Activated CD8-positive, alpha-beta memory T cell treated with anti-CD3 and anti-CD28 coated beads, Interleukin-2, amount 10 ng/mL, durations not matched to agents 7 days and 5 days (primary cell): ENCODE measurements at regions not wholly inside any gene's neighbourhood (a gene's known extent, or its start where the extent isn't known, plus 50 kb on each side); places are given as distances from the start of the nearest gene placed in this dataset.

Experiments
- ATAC-seq: fragments of 150-1000 bp; cut with Tn5 transposase; one replicate; pipeline ENCODE4 v1.10.0; 2021; ENCODE audit warnings: moderate library complexity
- CTCF ChIA-PET: fragments of 350-600 bp; sonication (Branson Sonifier 250); formaldehyde crosslinking; loops from one replicate; lab custom pipeline; 2021; ENCODE audit warnings: antibody characterized with exemption; lab: Charles Lee
- DNase-seq: peaks from one replicate; pipeline ENCODE4 v3.0.0-alpha.2; 2020
- H3K27ac Mint-ChIP-seq: one replicate; pipeline ENCODE4 v1.8.0; 2021; ENCODE audit warnings: mild to moderate bottlenecking, mixed read lengths
- H3K27me3 Mint-ChIP-seq: one replicate; pipeline ENCODE4 v1.8.0; 2021; ENCODE audit warnings: mixed read lengths
- H3K36me3 Mint-ChIP-seq: one replicate; pipeline ENCODE4 v1.8.0; 2021; ENCODE audit warnings: mild to moderate bottlenecking, mixed read lengths
- H3K4me1 Mint-ChIP-seq: one replicate; pipeline ENCODE4 v1.8.0; 2021; ENCODE audit warnings: mixed read lengths
- H3K4me3 Mint-ChIP-seq: one replicate; pipeline ENCODE4 v1.8.0; 2021; ENCODE audit warnings: mild to moderate bottlenecking, moderate library complexity, mixed read lengths
- H3K9me3 Mint-ChIP-seq: one replicate; pipeline ENCODE4 v1.8.0; 2022; ENCODE audit warnings: low read depth, mixed read lengths

- no peaks in the 10 kb centered on the region for H3K36me3 Mint-ChIP-seq
- no peak overlapping the region for H3K4me3 Mint-ChIP-seq
- no peaks in the 10 kb centered on the region for H3K4me1 Mint-ChIP-seq
- no peak for DNase-seq
- no peaks in the 10 kb centered on the region for H3K27me3 Mint-ChIP-seq
- peaks cover 7% of the 10 kb centered on the region for H3K9me3 Mint-ChIP-seq
- no peak overlapping the region for H3K27ac Mint-ChIP-seq
- CTCF ChIA-PET: no interaction called here
- no peak for ATAC-seq
These were observed 378.3 kb downstream of the CDH9 start for GRCh38 chr5:26660116-26660515.

- H3K27ac Mint-ChIP-seq: no peak overlapping the region
- H3K36me3 Mint-ChIP-seq: no peaks in the 10 kb centered on the region
- ATAC-seq (no peak), DNase-seq (no peak)
- no peaks in the 10 kb centered on the region for H3K27me3 Mint-ChIP-seq
- H3K4me1 Mint-ChIP-seq: no peaks in the 10 kb centered on the region
- H3K4me3 Mint-ChIP-seq: no peak overlapping the region
- CTCF ChIA-PET: no interaction called here
- peaks cover 25% of the 10 kb centered on the region for H3K9me3 Mint-ChIP-seq
These were observed 389.4 kb downstream of the CDH9 start for GRCh38 chr5:26649000-26649399.

DNA sequence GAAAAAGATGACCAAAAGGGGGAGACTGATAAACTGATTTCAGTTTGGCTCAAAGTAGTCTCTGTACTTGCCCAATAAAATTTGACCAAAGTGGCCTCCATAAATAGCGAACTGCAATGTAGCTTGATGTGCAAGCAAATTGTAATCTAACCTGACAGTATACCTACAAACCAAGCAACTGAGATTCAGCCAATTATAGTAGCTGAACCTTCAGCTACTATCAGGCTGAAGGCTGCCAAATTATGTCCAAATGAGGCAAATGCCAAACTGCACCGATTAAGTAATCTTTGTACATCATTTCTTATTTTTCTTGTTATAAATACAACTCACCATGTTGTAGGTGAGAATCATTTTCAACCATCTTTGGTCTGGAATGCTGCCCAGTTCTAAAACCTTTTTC lies 390.6 kb downstream of the CDH9 start:
- Mint-ChIP-seq H3K27ac (no peak overlapping the region), H3K36me3 (no peaks in the 10 kb centered on the region), H3K4me1 (no peaks in the 10 kb centered on the region), H3K4me3 (no peak overlapping the region), H3K27me3 (no peaks in the 10 kb centered on the region), H3K9me3 (peaks cover 25% of the 10 kb centered on the region)
- no peak for DNase-seq
- no peak for ATAC-seq
- CTCF ChIA-PET: no interaction called here

GRCh38 chr5:26645659-26646058 lies 392.7 kb downstream of the CDH9 start:
- DNase-seq: no peak
- ATAC-seq: no peak
- Mint-ChIP-seq H3K4me1 (no peaks in the 10 kb centered on the region), H3K27me3 (no peaks in the 10 kb centered on the region), H3K27ac (no peak overlapping the region), H3K4me3 (no peak overlapping the region), H3K36me3 (no peaks in the 10 kb centered on the region), H3K9me3 (peaks cover 25% of the 10 kb centered on the region)
- CTCF ChIA-PET: no interaction called here

- Mint-ChIP-seq H3K4me3 (no peak overlapping the region), H3K27ac (no peak overlapping the region), H3K36me3 (no peaks in the 10 kb centered on the region), H3K27me3 (no peaks in the 10 kb centered on the region), H3K9me3 (peaks cover 19% of the 10 kb centered on the region), H3K4me1 (no peaks in the 10 kb centered on the region)
- CTCF ChIA-PET: no interaction called here
- ATAC-seq (no peak), DNase-seq (no peak)
These were observed 396.9 kb downstream of the CDH9 start for GRCh38 chr5:26641492-26641891.

DNA sequence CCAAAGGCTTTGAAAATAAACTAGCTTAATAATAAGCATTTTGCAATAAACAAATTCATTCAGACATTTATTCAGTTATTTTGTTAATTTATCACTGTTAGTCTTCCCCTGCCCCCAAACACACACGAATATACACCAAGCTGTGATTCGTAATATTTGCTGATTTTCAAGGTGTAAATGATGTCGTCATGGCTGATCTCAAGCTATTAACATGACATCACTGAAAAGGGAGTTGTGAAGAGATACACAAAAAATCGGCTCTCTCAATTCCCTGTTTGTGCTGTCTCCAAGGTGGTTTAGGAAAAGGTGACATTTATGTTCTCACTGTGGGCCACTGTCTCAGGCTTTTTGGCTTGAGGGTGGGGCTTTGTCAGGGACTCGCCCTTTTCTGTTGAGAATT lies 413.3 kb downstream of the CDH9 start:
- Mint-ChIP-seq H3K27me3 (no peaks in the 10 kb centered on the region), H3K27ac (no peak overlapping the region), H3K4me1 (no peaks in the 10 kb centered on the region), H3K4me3 (no peak overlapping the region), H3K36me3 (no peaks in the 10 kb centered on the region), H3K9me3 (peaks cover 4% of the 10 kb centered on the region)
- CTCF ChIA-PET: no interaction called here
- ATAC-seq (no peak), DNase-seq (no peak)

GRCh38 chr5:26622947-26623346 lies 415.4 kb downstream of the CDH9 start:
- no peak for DNase-seq
- no peaks in the 10 kb centered on the region for H3K27me3 Mint-ChIP-seq
- no peak for ATAC-seq
- no peak overlapping the region for H3K4me3 Mint-ChIP-seq
- no peak overlapping the region for H3K27ac Mint-ChIP-seq
- H3K9me3 Mint-ChIP-seq: peaks cover 4% of the 10 kb centered on the region
- H3K4me1 Mint-ChIP-seq: no peaks in the 10 kb centered on the region
- no peaks in the 10 kb centered on the region for H3K36me3 Mint-ChIP-seq
- CTCF ChIA-PET: no interaction called here

DNA sequence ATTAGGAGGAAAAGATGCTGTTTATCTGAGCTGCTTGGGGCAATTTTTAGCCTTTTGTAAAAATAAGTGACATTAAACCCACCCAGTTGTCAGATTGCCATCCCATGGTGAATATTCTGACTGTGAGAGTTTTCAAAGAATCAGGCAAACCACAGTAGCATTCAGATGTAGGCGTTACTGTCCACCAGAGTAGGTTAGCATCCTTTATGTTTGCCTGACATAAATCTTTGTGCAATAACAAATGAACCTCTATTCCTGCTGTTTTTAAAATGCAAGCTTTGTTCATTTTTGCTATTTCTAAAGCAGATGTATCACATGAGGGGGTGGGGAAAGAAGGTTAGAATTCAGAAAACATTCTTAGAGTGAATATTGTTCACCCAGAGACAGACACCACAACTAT lies 427.8 kb downstream of the CDH9 start:
- Mint-ChIP-seq H3K36me3 (no peaks in the 10 kb centered on the region), H3K9me3 (peaks cover 19% of the 10 kb centered on the region), H3K4me3 (no peak overlapping the region), H3K4me1 (no peaks in the 10 kb centered on the region), H3K27me3 (no peaks in the 10 kb centered on the region), H3K27ac (no peak overlapping the region)
- no peak for ATAC-seq
- CTCF ChIA-PET: no interaction called here
- DNase-seq: no peak

DNA sequence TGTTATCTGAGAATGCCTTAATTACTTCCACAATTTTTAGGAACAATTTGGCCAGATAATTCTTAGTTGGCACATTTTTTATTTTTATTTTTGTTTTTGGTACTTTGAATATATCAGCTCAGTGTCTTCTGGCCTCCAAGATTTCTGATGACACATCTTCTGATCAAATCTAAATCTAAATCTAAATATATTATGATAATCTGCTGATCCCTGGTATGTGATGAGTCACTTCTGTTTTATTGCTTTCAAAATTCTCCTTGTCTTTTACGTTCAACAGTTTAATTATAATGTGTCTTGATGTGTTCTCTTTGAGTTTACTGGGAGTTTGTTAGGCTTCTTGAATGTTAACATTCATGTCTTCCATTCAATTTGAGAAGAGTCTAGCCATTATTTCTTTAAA lies 436.8 kb downstream of the CDH9 start:
- no peak for DNase-seq
- Mint-ChIP-seq H3K9me3 (peaks cover 13% of the 10 kb centered on the region), H3K4me3 (no peak overlapping the region), H3K27ac (no peak overlapping the region), H3K27me3 (no peaks in the 10 kb centered on the region), H3K4me1 (no peaks in the 10 kb centered on the region), H3K36me3 (no peaks in the 10 kb centered on the region)
- CTCF ChIA-PET: no interaction called here
- ATAC-seq: no peak

DNA sequence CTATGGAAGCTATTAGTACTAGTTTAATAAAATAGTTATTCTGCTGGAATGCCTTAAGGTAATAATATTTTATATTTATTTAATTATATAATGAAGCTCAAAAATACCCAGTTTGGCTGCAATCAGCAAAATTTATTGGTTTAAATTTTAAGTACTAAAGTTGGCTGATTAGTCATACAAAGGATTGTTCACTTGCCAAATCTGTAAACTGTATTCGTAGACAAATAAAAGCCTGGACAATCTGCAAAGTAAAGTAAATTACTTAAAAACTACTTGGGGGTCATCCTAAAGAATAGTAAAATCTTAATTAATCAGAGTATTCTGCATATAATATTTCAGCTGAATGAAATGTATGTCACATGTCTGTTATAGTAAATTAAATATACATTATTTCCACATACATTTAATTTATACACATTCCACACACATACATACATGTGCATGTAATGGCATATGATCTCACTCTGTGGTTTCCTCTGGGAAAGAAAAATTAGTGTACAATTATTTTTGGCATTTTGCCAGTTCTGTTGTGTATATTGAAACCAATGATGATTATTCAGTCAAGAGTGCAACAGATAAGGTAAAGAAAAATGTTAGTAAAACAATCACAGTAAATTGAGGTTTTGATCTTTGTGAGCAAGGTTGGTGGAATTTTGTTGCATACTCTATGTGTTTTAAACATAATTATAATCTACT lies 455.9 kb downstream of the CDH9 start:
- CTCF ChIA-PET: no interaction called here
- Mint-ChIP-seq H3K9me3 (peaks cover 20% of the 10 kb centered on the region), H3K4me1 (no peaks in the 10 kb centered on the region), H3K27me3 (no peaks in the 10 kb centered on the region), H3K36me3 (no peaks in the 10 kb centered on the region), H3K27ac (no peak overlapping the region), H3K4me3 (no peak overlapping the region)
- no peak for DNase-seq
- no peak for ATAC-seq

GRCh38 chr5:26579712-26580111 lies 458.7 kb downstream of the CDH9 start:
- Mint-ChIP-seq H3K9me3 (peaks cover 17% of the 10 kb centered on the region), H3K27ac (no peak overlapping the region), H3K36me3 (no peaks in the 10 kb centered on the region), H3K27me3 (no peaks in the 10 kb centered on the region), H3K4me3 (no peak overlapping the region), H3K4me1 (no peaks in the 10 kb centered on the region)
- CTCF ChIA-PET: no interaction called here
- ATAC-seq (no peak), DNase-seq (no peak)

GRCh38 chr5:26578002-26578401 lies 460.4 kb downstream of the CDH9 start:
- no peak for ATAC-seq
- no peak for DNase-seq
- CTCF ChIA-PET: no interaction called here
- H3K27ac Mint-ChIP-seq: no peak overlapping the region
- no peak overlapping the region for H3K4me3 Mint-ChIP-seq
- no peaks in the 10 kb centered on the region for H3K4me1 Mint-ChIP-seq
- H3K9me3 Mint-ChIP-seq: peaks cover 14% of the 10 kb centered on the region
- H3K27me3 Mint-ChIP-seq: no peaks in the 10 kb centered on the region
- H3K36me3 Mint-ChIP-seq: no peaks in the 10 kb centered on the region

GRCh38 chr5:26572480-26572879 lies 465.9 kb downstream of the CDH9 start:
- CTCF ChIA-PET: no interaction called here
- H3K9me3 Mint-ChIP-seq: peaks cover 6% of the 10 kb centered on the region
- no peaks in the 10 kb centered on the region for H3K27me3 Mint-ChIP-seq
- H3K27ac Mint-ChIP-seq: no peak overlapping the region
- DNase-seq (no peak), ATAC-seq (no peak)
- no peaks in the 10 kb centered on the region for H3K36me3 Mint-ChIP-seq
- H3K4me1 Mint-ChIP-seq: no peaks in the 10 kb centered on the region
- no peak overlapping the region for H3K4me3 Mint-ChIP-seq

GRCh38 chr5:26569929-26570258 lies 468.5 kb downstream of the CDH9 start:
- peaks cover 5% of the 10 kb centered on the region for H3K9me3 Mint-ChIP-seq
- no peaks in the 10 kb centered on the region for H3K27me3 Mint-ChIP-seq

More at GRCh38 chr5:26569929-26570258, 468.5 kb downstream of the CDH9 start:
- no peak overlapping the region for H3K4me3 Mint-ChIP-seq
- H3K36me3 Mint-ChIP-seq: no peaks in the 10 kb centered on the region
- ATAC-seq: no peak
- no peak for DNase-seq
- CTCF ChIA-PET: no interaction called here
- H3K4me1 Mint-ChIP-seq: no peaks in the 10 kb centered on the region
- H3K27ac Mint-ChIP-seq: no peak overlapping the region
